ENCODE measurements at regions not wholly inside any gene's neighbourhood (a gene's known extent, or its start where the extent isn't known, plus 50 kb on each side); places are given as distances from the start of the nearest gene placed in this dataset.
"Not testable (repeated sequence)": the region's sequence is repeated elsewhere in the genome, so short reads cannot be mapped to it uniquely, and the experiment has no call there.

GRCh38 chr10:38209332-38209731 is 115.2 kb downstream of the ZNF37A start:
- no peak for DNase-seq

GRCh38 chr10:38209748-38210147 is 115.6 kb downstream of the ZNF37A start:
- not testable (repeated sequence) for DNase-seq

DNA sequence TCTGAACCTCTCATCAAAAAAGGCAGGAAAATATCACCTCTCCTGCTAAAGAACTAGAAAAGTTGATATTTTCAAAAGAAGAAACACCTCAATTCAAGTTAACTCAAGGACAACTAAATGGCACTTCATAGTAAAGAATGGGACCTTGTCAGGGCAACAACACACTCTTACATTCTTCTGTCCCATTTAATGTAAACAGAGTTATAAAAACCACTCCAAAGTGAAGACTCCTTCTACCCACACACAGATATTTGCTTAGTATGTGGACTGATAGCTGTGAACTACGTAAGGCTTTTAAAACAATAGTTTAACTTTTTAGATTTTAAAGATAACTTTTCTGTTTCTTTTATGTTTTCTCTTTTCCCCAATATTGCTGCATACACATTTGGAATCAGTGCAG is 118.3 kb downstream of the ZNF37A start:
- no peak for DNase-seq

GRCh38 chr10:38226385-38226784 is 132.2 kb downstream of the ZNF37A start:
- DNase-seq: no peak

DNA sequence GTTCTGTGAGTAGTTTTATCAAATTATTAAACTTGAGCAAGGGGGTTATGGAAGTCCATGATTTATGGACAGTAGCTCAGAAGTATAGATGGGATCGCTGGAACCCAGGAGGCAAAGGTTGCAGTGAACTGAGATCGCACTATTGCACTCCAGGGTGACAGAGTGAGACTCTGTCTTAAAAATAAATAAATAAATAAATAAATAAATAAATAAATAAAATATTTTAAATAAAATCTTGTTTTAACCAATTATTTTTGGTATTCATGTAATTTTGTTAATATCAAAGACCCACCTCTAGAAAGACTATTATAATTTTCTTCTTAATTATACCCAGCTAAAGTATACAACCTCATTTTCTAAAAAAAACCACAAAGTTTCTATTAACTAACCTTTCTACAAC is 134.3 kb downstream of the ZNF37A start:
- no peak for DNase-seq

GRCh38 chr10:38238479-38238878 is 144.3 kb downstream of the ZNF37A start:
- DNase-seq: not testable (repeated sequence)

DNA sequence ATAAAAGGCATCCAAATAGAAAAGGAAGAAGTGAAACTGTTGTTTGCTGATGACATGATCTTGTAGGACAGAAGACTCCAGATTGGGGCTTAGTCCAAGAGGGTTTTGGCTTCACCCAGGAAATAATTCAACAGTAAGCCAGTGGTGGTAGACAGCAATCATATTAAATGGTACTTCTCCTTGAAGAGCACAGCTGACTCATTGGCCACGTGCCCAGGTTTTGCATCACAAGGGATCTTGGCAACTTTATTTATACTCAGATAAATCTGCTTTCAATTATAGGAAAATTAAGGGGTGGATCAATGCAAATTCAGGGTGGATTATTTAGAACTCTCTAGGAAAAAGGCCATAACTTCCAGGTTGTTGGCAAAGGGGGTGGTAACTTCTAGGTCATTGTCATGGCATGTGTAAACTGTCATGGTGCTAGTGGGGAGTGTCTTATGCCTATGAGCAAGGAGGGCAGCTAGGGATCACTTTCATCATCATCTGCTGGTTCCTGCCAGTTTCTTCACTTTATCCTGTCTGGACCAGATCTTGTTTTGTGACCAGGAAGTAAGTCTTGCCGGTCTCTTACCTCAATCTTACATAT is 148.0 kb downstream of the ZNF37A start:
- not testable (repeated sequence) for DNase-seq

DNA sequence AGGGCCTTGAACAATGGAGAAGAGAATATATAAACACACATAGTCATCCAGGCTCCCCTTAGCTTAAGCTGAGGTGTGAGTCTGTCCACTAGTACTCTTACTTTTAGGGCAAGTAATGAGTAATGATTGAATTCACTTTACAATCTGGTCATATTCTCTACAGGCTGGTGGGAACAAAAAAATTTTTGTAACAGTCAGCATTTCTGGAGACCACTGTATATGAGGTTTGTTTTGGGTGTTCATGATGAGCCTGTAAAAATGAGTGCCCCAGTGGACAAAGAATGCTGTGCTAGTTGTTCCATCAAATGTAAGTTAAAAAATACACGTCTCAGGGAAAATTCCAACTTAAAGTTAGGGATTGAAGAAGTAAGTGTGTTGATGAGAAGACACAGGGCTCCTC is 154.0 kb downstream of the ZNF37A start:
- DNase-seq: not testable (repeated sequence)

- not testable (repeated sequence) for DNase-seq
These were observed 158.4 kb downstream of the ZNF37A start for GRCh38 chr10:38252551-38252950.

DNA sequence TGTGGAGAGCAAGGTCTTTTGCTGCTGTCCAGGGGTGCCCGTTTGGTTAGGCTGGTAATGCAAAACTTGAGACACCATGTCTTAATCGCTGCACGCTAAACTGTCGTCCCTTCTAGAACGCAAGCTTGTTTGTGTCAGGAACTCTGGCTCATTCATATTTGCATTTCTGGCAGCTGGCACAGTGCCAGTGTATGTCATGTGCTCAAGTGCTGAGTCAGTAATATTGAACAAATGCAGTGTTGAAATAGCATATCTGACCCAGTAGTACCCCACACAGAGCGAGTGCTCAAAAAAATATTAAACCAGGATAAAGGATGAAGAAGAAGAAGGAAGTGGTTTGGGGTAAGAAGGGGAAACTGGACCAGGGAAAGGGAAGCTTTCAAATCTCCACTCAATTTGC is 173.4 kb downstream of the ZNF37A start:
- DNase-seq: not testable (repeated sequence)

- DNase-seq: not testable (repeated sequence)
These were observed 176.9 kb downstream of the ZNF37A start for GRCh38 chr10:38271031-38271430.

- not testable (repeated sequence) for DNase-seq
These were observed 180.7 kb downstream of the ZNF37A start for GRCh38 chr10:38274879-38275278.

DNA sequence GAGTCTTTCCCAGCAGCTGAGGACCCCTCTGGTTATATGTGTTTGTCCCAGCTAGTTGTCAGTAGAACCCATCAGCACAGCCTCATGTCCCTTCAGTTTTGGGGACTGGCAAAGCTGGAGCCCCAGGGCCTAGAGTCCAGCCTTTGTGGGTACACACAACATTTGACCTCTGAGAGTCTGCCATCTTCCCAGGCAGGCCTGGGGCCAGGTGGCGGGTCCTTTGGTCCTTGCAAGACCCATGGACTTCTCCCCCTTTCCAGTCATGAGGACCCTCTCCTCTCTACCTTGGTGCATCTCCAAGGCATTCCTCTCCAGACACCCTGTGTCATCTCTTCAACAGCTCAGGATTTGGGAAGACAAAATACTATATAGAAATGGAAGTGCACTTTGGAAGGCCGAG is 198.4 kb downstream of the ZNF37A start:
- not testable (repeated sequence) for DNase-seq

DNA sequence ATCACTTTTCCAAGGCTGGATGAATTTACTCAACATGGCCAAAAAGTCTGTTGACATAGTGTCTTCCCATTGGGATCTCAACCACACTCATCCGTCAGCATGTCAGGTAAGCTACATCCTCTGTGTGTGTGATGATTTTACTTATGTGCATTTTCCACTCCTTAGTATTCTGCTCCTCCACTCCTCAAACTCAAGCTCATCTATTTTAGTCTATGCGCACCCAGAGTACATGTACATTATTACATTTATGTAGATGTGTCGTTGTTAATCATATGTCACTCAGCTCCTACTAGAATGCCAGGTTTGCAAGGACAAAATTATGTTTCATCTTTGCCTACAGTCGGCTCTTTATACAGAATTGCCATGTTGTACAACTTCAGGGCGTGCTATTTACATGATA is 216.0 kb downstream of the ZNF37A start:
- not testable (repeated sequence) for DNase-seq

DNA sequence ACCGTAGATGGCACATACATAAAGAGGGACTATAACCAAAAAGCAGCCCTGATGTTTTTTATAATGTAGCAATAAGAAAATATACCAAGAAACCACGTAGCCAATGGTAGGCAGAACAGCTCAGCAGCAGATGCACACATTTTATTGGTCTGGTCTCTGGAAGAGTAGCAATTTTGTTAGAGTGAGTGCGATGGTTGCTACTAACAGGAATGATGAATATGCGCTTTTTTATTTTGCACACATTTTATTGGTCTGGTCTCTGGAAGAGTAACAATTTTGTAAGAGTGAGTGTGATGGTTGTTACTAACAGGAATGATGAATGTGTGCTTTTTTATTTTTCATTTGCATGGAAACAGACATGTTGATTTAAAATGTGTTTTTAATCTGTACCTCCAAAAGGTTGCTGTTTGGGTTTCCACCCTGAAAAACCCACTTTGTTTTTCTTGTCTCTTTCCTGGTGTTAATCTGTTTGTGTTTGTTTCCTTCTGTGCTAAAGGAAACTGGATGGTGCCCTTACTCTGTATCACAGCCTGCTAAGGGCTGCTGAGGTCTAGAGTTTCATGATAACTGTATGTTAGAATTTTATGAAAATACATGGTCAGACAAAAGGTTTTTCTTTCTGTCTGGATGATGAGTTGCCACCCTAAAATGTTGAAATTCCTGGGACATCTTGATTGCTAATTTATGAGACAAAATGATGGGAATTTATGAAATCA is 221.1 kb downstream of the ZNF37A start:
- DNase-seq: not testable (repeated sequence)

- not testable (repeated sequence) for DNase-seq
These were observed 227.3 kb downstream of the ZNF37A start for GRCh38 chr10:38321393-38321792.

- not testable (repeated sequence) for DNase-seq
These were observed 236.2 kb downstream of the ZNF37A start for GRCh38 chr10:38330306-38330705.

DNA sequence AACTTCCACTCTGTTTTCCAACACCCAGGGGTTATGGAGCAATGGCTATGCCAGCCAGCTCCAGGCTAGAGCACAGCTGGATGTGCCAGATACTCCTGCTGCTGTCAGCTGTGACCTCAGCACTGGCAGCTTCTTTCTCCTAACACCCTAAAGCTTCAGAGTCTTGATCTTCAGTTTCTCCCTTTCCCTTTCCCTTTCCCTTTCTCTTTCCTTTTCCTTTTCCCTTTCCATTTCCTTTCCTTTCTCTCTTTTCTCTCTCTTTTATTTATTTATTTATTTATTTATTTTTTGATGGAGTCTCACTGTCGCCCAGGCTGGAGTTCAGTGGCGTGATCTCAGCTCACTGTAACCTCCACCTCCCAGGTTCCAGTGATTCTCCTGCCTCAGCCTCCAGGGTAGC is 237.0 kb downstream of the ZNF37A start:
- not testable (repeated sequence) for DNase-seq

GRCh38 chr10:38333699-38334098 is 239.6 kb downstream of the ZNF37A start:
- not testable (repeated sequence) for DNase-seq

GRCh38 chr10:38350645-38351044 is 256.5 kb downstream of the ZNF37A start:
- not testable (repeated sequence) for DNase-seq

- DNase-seq: not testable (repeated sequence)
These were observed 260.3 kb downstream of the ZNF37A start for GRCh38 chr10:38354410-38354809.

- DNase-seq: peak; percentile 66 to 79 (median 72)
These were observed 261.9 kb downstream of the ZNF37A start for GRCh38 chr10:38355911-38356526.

DNA sequence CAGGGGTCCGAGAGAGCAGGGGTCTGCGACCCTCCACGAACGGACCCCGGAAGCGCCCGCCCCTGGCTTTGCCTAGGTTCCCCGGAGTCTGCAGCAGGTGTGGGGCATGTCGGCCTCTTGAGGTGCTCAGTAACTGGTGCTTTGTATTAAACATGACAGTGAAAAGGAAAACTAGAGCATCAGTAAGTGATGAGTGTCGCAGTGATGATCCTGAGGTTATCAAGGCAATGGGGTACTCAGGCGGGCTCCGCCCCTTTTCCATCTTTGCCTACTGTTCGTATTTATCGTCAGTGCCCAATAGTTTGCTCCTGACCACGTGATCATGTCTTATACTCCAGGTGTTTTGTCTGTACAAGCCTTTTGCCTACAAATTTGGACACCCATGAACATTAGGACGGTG is 262.4 kb downstream of the ZNF37A start:
- DNase-seq: peak in 2 of 4 experiments; percentile 3 to 9

- DNase-seq: not testable (repeated sequence)
These were observed 268.4 kb downstream of the ZNF37A start for GRCh38 chr10:38362514-38362913.
